GM18951 (cell line): ENCODE measurements at regions not wholly inside any gene's neighbourhood (a gene's known extent, or its start where the extent isn't known, plus 50 kb on each side); places are given as distances from the start of the nearest gene placed in this dataset.

Source experiments
- POLR2A ChIP-seq: IDR thresholded peaks from 4 replicates; pipeline ENCODE4 v1.6.1; 2011; ENCODE audit warnings: mild to moderate bottlenecking; ENCODE audit not compliant: insufficient read length, insufficient read depth; ENCODE audit errors: extremely low read depth
- in situ Hi-C: fragments of 300-500 bp; cut with MboI; formaldehyde crosslinking; loops from one replicate; pipeline ENCODE4 v1.12.0; 2022; ENCODE audit warnings: low sequenced_read_pairs, mixed read lengths, inconsistent platforms; ENCODE audit not compliant: unreplicated experiment

DNA sequence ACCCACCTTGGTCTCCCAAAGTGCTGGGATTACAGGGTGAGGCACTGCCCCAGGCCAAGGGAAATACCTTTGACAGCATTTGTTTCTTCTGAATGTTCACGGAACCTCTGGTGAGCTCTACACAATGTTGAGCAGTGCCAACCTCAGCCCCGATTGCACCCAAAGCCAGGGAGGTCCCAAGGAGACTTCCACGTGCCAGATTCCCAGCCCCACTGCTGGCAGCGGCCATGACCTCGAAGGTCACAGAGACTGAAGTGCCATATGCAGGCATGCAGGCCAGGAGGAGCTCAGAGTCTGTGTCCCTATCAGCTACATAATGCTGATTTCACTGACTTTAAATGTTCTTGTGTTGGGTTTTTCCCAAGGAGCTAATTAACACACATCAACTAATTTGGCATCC lies 226.4 kb upstream of the FOXF1 start:
- TF ChIP-seq POLR2A, result no peak
- in situ Hi-C loops, result no loop called here

DNA sequence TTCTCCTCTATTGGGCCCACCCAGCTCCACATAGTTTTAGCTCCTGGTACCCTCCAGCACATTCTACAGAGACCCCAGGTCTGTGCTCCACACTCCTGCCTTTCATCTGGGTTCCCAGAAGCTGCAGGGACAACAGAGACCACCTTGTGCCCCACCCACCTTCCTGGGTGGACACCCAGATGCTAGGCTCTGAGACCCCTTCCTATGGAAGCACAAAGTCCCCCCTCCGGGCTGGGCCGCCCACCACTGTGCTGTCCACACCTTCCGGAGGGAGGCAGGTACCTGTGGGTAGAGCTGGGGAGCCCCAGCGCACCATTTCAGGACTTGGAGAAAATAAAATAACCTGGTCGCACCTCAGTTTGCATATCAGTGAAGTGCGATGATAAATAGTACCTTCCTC lies 224.9 kb upstream of the FOXF1 start:
- no peak for TF ChIP-seq POLR2A
- in situ Hi-C loops, result no loop called here

DNA sequence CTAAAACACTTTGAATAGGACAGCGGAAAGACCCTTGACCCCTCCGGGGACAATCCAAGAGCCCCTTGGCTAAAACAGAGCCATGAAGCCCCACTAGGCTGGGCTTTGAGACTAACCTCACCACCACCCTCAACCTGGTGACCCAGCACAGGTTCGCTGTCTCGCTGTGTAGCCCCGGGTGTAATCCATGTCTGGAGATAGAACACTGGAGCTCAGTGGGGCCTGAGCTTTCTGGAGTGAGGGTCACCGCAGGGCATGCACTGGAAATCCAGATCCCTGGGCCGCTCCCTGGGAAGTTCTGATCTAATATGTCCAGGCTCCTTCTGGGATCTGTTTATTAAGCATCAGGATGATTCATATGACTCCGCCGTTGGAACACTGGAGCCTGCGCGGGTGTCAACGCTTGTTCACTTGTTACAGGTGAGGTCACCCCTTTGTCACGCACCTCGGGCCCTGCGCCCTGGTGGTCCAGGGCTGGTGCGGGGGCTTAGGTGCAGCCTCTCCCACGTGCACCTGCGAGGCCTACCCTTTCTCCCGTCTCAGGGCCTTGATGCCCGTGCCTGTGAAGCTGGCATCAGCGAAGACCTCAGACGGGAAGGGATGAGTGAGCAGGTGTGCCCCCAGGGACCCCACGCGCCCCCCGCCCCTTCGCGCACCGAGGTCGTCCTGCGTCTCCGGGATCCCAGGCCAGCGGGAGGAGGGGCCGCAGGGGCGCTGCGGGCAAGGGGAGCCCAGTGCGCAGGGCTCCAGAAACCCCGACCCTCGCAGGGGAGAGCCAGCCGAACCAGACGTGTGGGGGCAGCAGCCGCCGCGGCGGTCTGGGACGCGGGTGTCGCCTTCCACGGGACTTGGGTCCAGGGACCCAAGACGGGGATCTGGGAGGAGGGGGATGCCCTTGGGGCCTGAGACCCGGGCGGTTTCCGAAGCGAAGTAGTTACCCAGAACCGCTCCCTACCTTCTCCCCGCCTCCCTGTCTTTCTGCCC lies 224.1 kb upstream of the FOXF1 start:
- no peak for TF ChIP-seq POLR2A
- in situ Hi-C loops, result no loop called here

DNA sequence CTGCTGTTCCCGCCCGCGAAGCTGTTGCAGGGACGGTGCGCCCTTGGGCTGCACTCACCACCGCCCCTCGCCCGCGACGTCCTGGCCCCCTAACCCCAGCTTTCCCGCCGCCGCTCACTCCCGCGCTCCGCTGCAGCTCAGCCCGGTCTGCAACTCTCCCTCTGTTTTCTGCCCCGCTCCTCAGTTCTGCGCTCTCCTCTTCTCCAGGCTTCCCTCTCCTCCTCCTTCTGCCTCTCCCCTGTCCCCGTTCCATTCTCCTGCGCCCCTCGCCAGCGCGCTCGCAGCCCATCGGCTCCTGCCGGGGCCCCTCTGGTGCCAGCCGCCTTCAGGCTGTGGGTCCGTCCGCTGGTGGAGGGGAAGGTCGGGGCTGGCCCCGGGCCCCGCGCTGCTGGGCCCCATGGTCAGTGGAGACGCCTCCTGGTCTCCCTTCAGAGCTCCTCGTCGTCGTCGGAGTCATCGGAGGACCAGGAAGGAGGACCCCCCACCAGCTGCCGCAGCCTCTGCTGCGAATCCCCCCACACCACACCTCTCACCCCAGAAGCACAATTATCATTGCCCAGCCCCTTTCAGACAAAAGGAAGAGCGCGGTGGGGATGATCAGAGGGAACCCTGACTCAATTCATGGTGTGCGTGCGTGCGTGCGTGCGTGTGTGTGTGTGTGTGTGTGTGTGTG lies 223.2 kb upstream of the FOXF1 start:
- TF ChIP-seq POLR2A, result no peak
- in situ Hi-C loops, result no loop called here

DNA sequence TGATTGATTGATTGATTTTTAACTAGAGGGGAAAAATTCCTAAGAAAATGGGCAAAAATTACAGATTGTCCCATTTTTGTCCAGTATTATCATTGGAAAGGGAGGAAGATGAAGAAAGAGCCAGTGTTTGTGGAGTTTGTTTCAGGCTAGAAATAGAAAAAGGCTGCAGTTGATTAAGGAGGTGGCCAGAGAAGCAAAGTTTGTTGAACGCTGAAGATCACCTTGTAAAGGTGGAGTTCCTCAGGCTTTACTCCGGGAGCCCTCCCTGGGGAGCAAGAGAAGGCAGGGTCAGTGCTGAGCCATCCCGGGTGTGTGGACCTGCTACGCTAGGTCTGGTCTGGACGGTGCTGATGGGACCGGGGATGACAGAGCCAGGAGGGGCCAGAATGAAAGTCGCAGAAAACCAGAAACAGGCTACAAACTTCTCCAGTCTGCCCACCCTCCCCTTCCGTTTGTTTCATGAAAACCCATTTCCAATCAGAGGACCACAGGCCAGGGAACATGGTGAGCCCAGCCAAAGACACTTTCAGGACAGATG lies 222.6 kb upstream of the FOXF1 start:
- in situ Hi-C loops, result no loop called here
- TF ChIP-seq POLR2A, result no peak

DNA sequence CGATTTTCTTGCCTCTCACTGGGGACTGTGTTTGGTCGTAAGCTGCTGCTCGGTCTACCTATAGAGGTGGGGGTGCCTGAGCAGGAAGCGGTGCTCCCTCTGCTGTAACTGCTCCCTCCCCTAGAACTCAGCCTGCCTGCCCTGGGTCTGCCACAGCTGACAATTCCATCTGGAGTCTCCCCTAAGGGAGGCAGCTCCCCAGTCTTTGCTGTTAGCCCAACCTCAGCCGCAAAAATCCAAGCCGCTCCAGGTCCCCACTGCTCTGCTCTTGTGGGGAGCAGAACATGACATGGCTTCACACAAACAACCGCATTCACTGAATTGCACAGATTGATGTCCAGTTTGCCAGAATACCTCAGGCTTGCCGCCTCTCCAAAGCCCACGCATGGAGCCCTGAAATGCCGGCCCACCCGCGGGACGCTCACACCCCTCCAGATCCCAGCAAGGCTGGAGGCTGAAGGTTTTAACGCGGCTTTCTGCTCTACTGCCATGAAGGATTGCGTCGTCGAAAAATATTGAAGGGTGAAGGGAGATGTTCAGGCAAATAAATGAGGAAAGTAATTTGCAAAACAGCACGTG lies 221.5 kb upstream of the FOXF1 start:
- TF ChIP-seq POLR2A, result no peak
- in situ Hi-C loops, result no loop called here

DNA sequence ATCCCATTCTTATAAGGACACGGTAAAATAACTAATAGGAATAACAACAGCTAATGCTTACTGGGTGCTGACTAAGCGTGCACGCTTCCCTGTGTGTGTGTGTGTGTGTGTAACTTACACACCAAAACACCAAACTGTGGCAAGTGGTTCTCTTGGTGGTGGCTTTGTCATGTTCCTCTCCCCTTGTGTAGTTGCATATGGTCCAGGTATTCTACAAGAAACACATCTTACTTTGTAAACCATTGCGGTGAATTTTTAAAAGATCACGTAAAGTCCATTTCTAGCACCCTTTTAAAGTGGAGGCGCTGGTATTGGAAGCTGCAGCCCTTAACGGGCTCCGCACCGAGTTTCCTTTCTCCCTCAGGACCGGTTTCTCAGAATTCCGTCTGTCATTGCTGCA lies 221.0 kb upstream of the FOXF1 start:
- in situ Hi-C loops, result no loop called here
- no peak for TF ChIP-seq POLR2A

DNA sequence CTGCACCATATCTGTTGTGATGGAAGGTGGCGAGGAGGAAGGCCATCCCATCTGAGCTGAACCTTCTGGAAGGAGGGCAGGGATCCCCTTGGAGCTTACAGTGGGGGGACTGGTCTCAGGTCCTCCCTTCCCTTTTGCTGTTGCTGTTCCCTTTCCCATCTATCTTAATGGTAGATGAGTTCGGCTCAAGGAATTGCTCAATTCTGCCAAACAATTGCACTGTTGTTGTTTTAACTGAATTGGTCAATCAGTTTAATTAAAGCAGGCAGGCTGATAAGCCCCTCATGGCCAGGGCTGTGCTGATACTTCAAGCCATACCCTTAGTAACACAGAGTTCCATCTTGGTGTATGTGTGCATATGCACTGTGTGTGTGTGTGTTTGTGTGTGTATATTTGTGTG lies 220.4 kb upstream of the FOXF1 start:
- in situ Hi-C loops, result no loop called here
- no peak for TF ChIP-seq POLR2A

DNA sequence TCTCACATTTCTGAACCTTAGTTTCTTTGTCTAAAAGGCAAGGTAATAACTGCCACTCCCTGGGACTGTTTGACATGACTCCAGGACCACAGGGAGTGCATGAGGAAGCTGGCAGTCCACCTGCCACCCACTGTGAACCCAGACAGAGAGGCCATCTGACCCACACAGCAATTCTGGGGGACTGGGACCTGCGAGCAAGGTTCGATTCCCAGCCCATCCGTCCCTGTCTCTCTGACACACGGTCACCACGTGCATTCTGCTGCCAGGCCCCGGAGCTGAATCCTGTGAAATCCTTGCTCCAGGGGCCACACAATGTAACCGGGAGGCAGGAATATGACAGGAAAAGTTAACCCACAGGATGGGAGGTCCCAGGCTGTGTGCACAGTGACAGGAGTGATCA lies 218.8 kb upstream of the FOXF1 start:
- in situ Hi-C loops, result no loop called here
- no peak for TF ChIP-seq POLR2A

DNA sequence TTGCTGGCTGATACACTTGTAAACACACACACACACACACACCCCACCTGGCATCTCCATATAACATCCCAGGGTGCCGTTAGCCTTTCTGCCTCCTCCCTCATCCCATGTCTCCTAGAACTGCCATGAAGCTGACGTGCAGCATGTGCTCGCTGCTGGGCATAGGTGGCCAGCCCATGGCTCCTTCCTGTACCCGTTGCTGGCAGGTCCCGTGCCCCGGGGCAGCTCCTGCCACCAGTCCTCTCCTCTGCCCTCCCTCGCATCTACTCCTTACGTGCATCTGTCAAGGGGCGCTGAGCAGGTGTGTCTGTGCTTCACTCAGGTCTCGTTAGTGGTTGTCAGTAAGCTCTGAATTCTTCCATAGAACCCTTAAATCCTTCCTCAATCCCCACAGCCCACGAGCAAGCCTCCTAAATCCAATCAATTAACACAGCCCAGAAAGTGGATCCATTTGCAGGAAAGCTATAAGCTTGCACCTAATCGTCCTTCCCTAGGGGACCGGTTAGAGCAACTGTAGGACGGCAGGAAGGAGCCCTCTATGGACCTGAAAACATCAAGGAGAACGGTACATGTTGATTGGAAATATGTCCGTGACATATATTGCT lies 218.1 kb upstream of the FOXF1 start:
- in situ Hi-C loops, result no loop called here
- TF ChIP-seq POLR2A, result no peak

DNA sequence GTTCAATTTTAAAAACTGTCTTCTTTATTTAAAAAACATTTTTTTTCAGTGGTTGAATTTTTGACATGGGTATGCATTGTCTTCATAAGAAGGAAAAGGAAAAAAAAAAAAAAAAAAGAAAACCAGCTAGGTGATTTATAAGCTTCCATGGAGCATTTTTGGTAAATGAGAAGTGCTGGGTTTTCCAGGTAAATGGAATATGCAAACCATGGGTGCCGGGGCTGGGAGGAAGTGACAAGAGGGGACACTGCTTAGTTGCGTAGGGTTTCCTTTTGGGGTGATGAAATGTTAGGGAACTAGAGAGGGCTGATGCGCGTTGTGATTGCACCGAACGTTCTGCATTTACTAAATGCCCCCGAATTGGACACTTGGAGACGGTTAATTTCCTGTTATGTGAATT lies 217.4 kb upstream of the FOXF1 start:
- in situ Hi-C loops, result no loop called here
- no peak for TF ChIP-seq POLR2A

DNA sequence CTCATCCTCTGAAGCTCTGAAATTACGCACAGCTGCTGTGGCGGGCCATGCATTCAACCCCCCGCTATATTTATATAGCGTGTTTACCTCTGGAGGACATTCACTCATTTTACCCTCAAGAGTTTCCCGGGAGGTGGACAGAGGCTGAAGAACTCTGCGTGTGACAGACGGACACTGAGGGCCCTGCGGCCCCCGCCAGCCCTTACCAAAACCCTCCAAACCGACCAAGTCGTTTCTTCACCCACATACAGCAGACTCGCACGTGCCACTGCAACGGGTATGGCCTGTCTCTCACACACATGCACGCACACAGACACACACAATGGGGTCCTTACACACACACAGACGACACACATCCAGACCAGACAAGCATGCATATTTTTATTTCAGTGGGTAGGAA lies 216.4 kb upstream of the FOXF1 start:
- TF ChIP-seq POLR2A, result no peak
- in situ Hi-C loops, result no loop called here
